ENCODE measurements at regions not wholly inside any gene's neighbourhood (a gene's known extent, or its start where the extent isn't known, plus 50 kb on each side); places are given as distances from the start of the nearest gene placed in this dataset.
"Not testable (repeated sequence)": the region's sequence is repeated elsewhere in the genome, so short reads cannot be mapped to it uniquely, and the experiment has no call there.

- DNase-seq (ENCODE audit: low read depth), result no peak
These were observed 909.8 kb downstream of the BRINP3 start for GRCh38 chr1:189567890-189568289.

- peak; percentile 1 for DNase-seq (ENCODE audit: low read depth)
These were observed 881.5 kb downstream of the BRINP3 start for GRCh38 chr1:189596197-189596596.

- no peak for DNase-seq (ENCODE audit: low read depth)
These were observed 880.6 kb downstream of the BRINP3 start for GRCh38 chr1:189597083-189597482.

- DNase-seq (ENCODE audit: low read depth), result no peak
These were observed 872.4 kb downstream of the BRINP3 start for GRCh38 chr1:189605226-189605625.

- DNase-seq (ENCODE audit: low read depth), result no peak
These were observed 871.6 kb downstream of the BRINP3 start for GRCh38 chr1:189606047-189606446.

GRCh38 chr1:189606795-189607476, 870.7 kb downstream of the BRINP3 start:
- peak; percentile 90 for DNase-seq (ENCODE audit: low read depth)

GRCh38 chr1:189607477-189608096, 870.1 kb downstream of the BRINP3 start:
- DNase-seq (ENCODE audit: low read depth), result no peak

GRCh38 chr1:189609167-189609566, 868.5 kb downstream of the BRINP3 start:
- no peak for DNase-seq (ENCODE audit: low read depth)

- peak; percentile 50 for DNase-seq (ENCODE audit: low read depth)
These were observed 860.8 kb downstream of the BRINP3 start for GRCh38 chr1:189616893-189617292.

GRCh38 chr1:189619682-189620332, 857.9 kb downstream of the BRINP3 start:
- DNase-seq (ENCODE audit: low read depth), result peak; percentile 96

- no peak for DNase-seq (ENCODE audit: low read depth)
These were observed 857.2 kb downstream of the BRINP3 start for GRCh38 chr1:189620471-189620870.

- DNase-seq (ENCODE audit: low read depth), result no peak
These were observed 854.3 kb downstream of the BRINP3 start for GRCh38 chr1:189623336-189623735.

- no peak for DNase-seq (ENCODE audit: low read depth)
These were observed 850.2 kb downstream of the BRINP3 start for GRCh38 chr1:189627427-189627826.

- DNase-seq (ENCODE audit: low read depth), result no peak
These were observed 848.8 kb downstream of the BRINP3 start for GRCh38 chr1:189628857-189629256.

GRCh38 chr1:189633658-189634057, 844.0 kb downstream of the BRINP3 start:
- DNase-seq (ENCODE audit: low read depth), result no peak

GRCh38 chr1:189637041-189637440, 840.6 kb downstream of the BRINP3 start:
- peak; percentile 14 for DNase-seq (ENCODE audit: low read depth)

- DNase-seq (ENCODE audit: low read depth), result not testable (repeated sequence)
These were observed 833.5 kb downstream of the BRINP3 start for GRCh38 chr1:189644156-189644555.

- no peak for DNase-seq (ENCODE audit: low read depth)
These were observed 832.7 kb downstream of the BRINP3 start for GRCh38 chr1:189644970-189645369.

GRCh38 chr1:189646066-189646465, 831.6 kb downstream of the BRINP3 start:
- DNase-seq (ENCODE audit: low read depth), result no peak

GRCh38 chr1:189654906-189655305, 822.8 kb downstream of the BRINP3 start:
- DNase-seq (ENCODE audit: low read depth), result peak; percentile 76

GRCh38 chr1:189656628-189657530, 820.8 kb downstream of the BRINP3 start:
- no peak for DNase-seq (ENCODE audit: low read depth)

GRCh38 chr1:189657715-189658114, 819.9 kb downstream of the BRINP3 start:
- peak; percentile 24 for DNase-seq (ENCODE audit: low read depth)

All from iris pigment epithelial cell (primary cell).